NT2/D1 (cell line): ENCODE measurements at regions not wholly inside any gene's neighbourhood (a gene's known extent, or its start where the extent isn't known, plus 50 kb on each side); places are given as distances from the start of the nearest gene placed in this dataset.

ENCODE experiments used
- SUZ12 ChIP-seq: IDR thresholded peaks from 2 replicates; pipeline ENCODE4 v1.6.1; 2011; ENCODE audit not compliant: insufficient read length, insufficient read depth; ENCODE audit errors: extremely low read depth
- YY1 ChIP-seq: IDR thresholded peaks from 2 replicates; pipeline ENCODE4 v1.6.1; 2011; ENCODE audit not compliant: insufficient read length, insufficient read depth
- ZNF274 ChIP-seq: IDR thresholded peaks from 2 replicates; pipeline ENCODE4 v1.6.1; 2011; ENCODE audit warnings: mild to moderate bottlenecking, low read depth, low read length

- TF ChIP-seq ZNF274 (no peak), YY1 (no peak), SUZ12 (no peak)
These were observed 1071.9 kb upstream of the CHAC2 start for GRCh38 chr2:52695731-52696130.
